ENCODE measurements at regions not wholly inside any gene's neighbourhood (a gene's known extent, or its start where the extent isn't known, plus 50 kb on each side); places are given as distances from the start of the nearest gene placed in this dataset.
A peak's percentile ranks its signal among the peaks of the same experiment; 100 is the strongest.

GRCh38 chr2:215606219-215606618 is 170.4 kb upstream of the FN1 start:
- Histone ChIP-seq H3K4me3 (no peak overlapping the region), H3K27ac (no peak overlapping the region), H3K36me3 (no peaks in the 10 kb centered on the region), H3K27me3 (no peaks in the 10 kb centered on the region), H3K4me1 (peaks cover 0 to 4% (median 0%) of the 10 kb centered on the region in 4 donors), H3K9me3 (no peaks in the 10 kb centered on the region)
- no peak for DNase-seq
- no peak for ATAC-seq
- TF ChIP-seq POLR2A (IDR thresholded peaks at IDR 0.05) (no peak), CTCF (IDR thresholded peaks at IDR 0.05) (no peak)
- intact Hi-C loops (cut with DNase I), result no loop called here
- WGBS (ENCODE audit: insufficient coverage, low coverage, low lambda C conversion rate, missing lambda C conversion rate), result 71% methylated on average over 2 of the region's 2 CpGs

GRCh38 chr2:215605214-215605613 is 169.3 kb upstream of the FN1 start:
- intact Hi-C loops (cut with DNase I), result no loop called here
- H3K27me3 ChIP-seq, result no peaks in the 10 kb centered on the region

GRCh38 chr2:215604606-215605005 is 168.7 kb upstream of the FN1 start:
- 53% methylated on average over 2 of the region's 2 CpGs for WGBS (ENCODE audit: insufficient coverage, low coverage, low lambda C conversion rate, missing lambda C conversion rate)
- H3K27me3 ChIP-seq, result no peaks in the 10 kb centered on the region
- ATAC-seq (no peak), DNase-seq (no peak)
- intact Hi-C loops (cut with DNase I), result no loop called here
- no peak overlapping the region for H3K27ac ChIP-seq
- H3K36me3 ChIP-seq, result no peaks in the 10 kb centered on the region
- no peak for TF ChIP-seq POLR2A (IDR thresholded peaks at IDR 0.05)
- TF ChIP-seq CTCF (IDR thresholded peaks at IDR 0.05), result no peak
- H3K9me3 ChIP-seq, result no peaks in the 10 kb centered on the region
- peaks cover 0 to 4% (median 0%) of the 10 kb centered on the region in 4 donors for H3K4me1 ChIP-seq
- H3K4me3 ChIP-seq, result no peak overlapping the region

More at GRCh38 chr2:215605214-215605613, 169.3 kb upstream of the FN1 start:
- no peak for DNase-seq
- peak in 2 of 4 donors; percentile 27 to 54 for ATAC-seq
- peaks cover 0 to 4% (median 0%) of the 10 kb centered on the region in 4 donors for H3K4me1 ChIP-seq
- H3K27ac ChIP-seq, result no peak overlapping the region
- no peaks in the 10 kb centered on the region for H3K9me3 ChIP-seq
- no peak overlapping the region for H3K4me3 ChIP-seq
- no peaks in the 10 kb centered on the region for H3K36me3 ChIP-seq
- TF ChIP-seq CTCF (IDR thresholded peaks at IDR 0.05), result no peak
- TF ChIP-seq POLR2A (IDR thresholded peaks at IDR 0.05), result no peak

- no peak for ATAC-seq
Observed at GRCh38 chr2:215603440-215603839, 167.6 kb upstream of the FN1 start.

More at GRCh38 chr2:215603440-215603839, 167.6 kb upstream of the FN1 start:
- no peak for TF ChIP-seq POLR2A (IDR thresholded peaks at IDR 0.05)
- no peak for TF ChIP-seq CTCF (IDR thresholded peaks at IDR 0.05)
- Histone ChIP-seq H3K9me3 (no peaks in the 10 kb centered on the region), H3K4me3 (no peak overlapping the region), H3K4me1 (no peaks in the 10 kb centered on the region), H3K36me3 (no peaks in the 10 kb centered on the region), H3K27me3 (no peaks in the 10 kb centered on the region), H3K27ac (no peak overlapping the region)
- DNase-seq, result no peak
- intact Hi-C loops (cut with DNase I), result no loop called here
- WGBS (ENCODE audit: insufficient coverage, low coverage, low lambda C conversion rate, missing lambda C conversion rate), result 97% methylated on average over 7 of the region's 7 CpGs

Measured in right lobe of liver (tissue), 6 donors.